ENCODE measurements at regions not wholly inside any gene's neighbourhood (a gene's known extent, or its start where the extent isn't known, plus 50 kb on each side); places are given as distances from the start of the nearest gene placed in this dataset.

- no peak for DNase-seq (ENCODE audit: low read depth in 2 of 2)
Observed at GRCh38 chr10:113219446-113219845, 269.4 kb downstream of the TCF7L2 start.

DNA sequence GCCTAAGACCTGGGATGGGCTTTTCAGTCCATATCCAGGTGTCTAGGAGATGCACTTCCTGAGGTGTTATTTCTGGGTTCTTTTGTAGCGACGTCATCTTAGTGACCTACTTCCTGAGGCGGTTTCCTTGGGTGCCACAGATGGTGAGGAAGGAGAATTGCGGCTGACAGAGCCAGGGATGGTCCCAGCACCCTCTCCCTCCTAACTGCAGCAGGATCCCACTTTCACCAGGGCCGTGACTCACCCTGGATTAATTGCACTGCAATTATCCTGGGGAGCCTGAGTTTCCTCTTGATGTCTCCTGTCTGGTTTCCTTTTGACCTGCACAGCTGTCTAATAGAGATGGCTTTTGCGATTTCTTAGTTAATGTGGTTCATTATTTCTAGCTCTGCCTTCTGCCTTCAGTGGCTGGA lies 271.7 kb downstream of the TCF7L2 start:
- DNase-seq (ENCODE audit: low read depth in 2 of 2), result no peak

GRCh38 chr10:113222207-113222606 lies 272.2 kb downstream of the TCF7L2 start:
- DNase-seq (ENCODE audit: low read depth in 2 of 2), result no peak

DNA sequence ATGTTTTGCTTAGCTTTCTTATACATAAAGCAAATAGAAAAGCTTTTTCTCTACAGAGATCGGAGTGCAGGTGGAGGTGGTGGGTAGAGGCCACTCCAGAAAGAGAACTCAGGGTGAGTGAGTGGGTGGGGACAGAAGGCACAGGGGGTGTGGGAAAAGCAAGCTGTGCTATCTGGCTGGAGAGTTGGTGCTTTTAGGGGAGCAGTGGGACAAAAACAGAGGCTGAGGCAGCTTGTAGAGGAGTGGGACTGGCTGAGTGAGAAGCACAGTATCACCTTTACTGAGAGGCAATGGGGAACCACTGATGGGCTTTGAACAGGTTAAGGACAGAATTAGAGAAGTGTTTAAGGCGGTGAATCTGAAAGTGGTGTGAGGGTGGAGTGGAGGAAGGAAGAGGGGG lies 275.3 kb downstream of the TCF7L2 start:
- DNase-seq (ENCODE audit: low read depth in 2 of 2), result no peak

DNA sequence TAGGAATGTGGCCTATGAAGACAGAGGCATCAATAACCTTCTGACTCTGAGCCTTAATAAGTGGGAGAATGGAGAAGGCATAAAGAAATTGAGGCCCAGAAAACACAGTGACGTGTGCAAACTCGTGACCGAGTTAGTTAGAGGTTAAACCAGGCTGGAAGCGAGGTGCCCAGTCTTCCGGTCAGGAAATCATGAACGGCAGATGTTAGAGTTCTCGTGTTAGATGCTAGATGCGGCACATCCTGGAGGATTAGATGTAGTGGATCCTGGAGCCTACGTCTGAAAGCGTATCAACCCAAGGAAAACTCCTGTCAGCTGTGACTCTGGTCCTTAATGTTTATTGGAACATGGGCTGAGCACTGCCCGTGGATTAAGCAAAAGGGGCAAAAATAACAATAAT lies 275.9 kb downstream of the TCF7L2 start:
- DNase-seq (ENCODE audit: low read depth in 2 of 2), result no peak

DNA sequence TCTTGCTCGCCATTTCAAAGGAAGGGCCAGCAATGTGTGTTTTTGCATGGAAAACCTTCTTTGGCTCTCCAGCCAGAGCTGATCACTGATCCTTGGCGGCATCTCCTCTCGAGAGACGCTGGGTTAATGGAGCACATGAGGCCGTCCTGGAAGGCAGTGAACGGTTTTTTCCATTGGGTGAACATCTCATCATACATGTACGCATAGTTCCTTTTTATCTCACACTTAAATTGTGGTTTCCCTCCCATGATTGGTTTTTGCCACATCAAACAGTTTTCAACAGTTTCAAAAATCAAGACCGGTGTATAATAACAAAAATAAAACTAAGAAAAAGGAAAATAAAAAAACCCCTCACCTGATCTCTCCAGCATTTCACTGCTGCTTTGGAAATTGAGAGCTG lies 276.4 kb downstream of the TCF7L2 start:
- no peak for DNase-seq (ENCODE audit: low read depth in 2 of 2)

DNA sequence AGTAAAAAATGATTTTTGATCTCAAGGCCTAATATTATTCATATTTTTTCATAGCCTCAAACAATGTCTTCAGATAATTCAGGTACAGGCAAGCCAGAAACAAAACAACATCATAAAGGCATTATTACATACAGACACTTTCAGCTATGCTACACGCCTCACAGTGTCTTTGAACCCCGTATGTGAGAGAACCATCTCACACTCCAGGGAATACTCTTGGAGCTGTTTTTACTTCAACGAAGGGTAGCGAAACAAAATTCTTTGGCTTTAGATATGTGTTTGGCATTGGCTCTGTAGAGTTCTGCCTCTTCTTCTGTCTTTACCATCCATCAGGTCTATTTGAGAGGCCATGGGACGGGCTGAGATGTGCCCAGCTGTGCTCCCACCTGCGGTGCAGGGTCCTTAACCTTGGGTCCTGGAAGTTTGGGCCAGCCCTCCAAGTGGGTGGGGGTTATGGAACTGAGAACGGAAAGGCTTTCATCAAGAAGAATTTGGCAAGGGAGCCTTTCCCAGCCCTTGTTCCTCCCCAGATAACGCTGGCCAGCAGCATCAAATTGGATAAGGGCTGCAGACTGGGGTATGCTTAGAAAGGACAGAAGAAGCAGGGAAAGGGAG lies 276.9 kb downstream of the TCF7L2 start:
- DNase-seq (ENCODE audit: low read depth in 2 of 2), result no peak

- no peak for DNase-seq (ENCODE audit: low read depth in 2 of 2)
Observed at GRCh38 chr10:113228530-113228929, 278.5 kb downstream of the TCF7L2 start.

DNA sequence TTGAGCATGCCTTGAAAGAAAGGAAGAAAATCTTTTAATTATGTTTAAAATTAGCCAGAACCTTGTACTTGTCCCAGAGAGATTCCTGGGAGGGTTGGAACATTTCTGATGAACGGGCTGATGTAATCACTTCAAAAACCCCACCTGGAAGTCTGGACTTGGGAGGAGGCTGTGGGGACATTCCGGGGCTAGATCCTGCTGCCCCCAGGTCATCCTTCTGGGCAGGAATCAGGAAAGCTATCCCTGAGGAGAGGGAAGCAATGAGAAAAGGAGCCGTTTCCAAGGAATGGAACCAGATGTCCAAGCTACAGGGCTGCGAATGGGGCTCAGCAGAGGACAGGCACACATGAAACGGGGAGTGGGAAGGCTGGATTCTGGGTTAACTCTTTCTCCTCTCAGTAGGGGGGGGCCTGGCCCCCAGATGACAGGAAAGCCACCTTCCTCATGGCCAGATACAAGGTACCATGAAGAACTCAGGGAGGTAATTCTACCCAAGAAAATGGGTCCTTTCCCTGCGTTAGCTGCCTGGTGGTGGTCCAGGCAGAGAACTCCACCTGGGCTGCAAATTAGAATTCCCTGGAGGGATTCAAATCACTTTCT lies 280.1 kb downstream of the TCF7L2 start:
- DNase-seq (ENCODE audit: low read depth in 2 of 2), result no peak

GRCh38 chr10:113232928-113233511 lies 283.0 kb downstream of the TCF7L2 start:
- DNase-seq (ENCODE audit: low read depth in 2 of 2), result no peak

GRCh38 chr10:113234481-113234880 lies 284.4 kb downstream of the TCF7L2 start:
- DNase-seq (ENCODE audit: low read depth in 2 of 2), result no peak

DNA sequence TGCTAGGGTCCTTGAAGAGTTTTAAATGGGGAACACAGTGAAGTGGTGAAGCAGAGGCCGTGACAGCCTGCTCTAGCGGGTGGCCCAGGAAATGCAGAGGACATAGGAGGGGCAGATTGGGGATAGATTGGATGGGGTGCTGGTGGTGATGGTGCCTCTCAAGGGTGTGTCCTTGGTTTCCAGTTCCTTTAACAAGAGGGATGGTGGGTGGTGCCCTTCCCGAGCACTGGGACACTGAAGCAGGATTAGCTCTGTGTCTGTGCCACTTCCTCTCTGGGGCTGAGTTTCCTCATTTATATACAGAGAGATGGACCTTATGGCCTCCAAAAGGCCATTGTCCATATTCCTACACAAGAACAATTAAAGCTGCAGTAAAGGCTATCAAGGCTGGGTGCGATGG lies 285.5 kb downstream of the TCF7L2 start:
- no peak for DNase-seq (ENCODE audit: low read depth in 2 of 2)

DNA sequence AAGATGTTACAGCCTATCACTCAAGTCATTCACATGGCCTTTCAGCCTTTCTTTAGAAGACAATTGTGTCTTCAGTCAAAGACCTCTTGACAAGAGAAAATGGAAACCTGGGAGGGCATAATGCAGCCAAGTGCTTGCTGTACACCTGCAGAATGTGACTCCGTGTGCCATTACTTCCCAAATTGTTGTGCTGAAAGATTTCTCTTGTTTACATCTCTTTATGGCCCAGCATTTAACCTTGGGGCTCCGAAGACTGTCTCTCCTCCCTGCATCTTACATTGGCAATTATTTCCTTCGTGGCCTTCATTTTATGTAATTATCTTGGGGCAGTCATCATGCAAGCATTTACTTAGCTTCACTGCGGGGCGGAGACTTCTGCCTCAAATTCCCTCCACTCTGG lies 287.0 kb downstream of the TCF7L2 start:
- no peak for DNase-seq (ENCODE audit: low read depth in 2 of 2)

GRCh38 chr10:113239566-113240350 lies 289.7 kb downstream of the TCF7L2 start:
- DNase-seq (ENCODE audit: low read depth in 2 of 2), result no peak

DNA sequence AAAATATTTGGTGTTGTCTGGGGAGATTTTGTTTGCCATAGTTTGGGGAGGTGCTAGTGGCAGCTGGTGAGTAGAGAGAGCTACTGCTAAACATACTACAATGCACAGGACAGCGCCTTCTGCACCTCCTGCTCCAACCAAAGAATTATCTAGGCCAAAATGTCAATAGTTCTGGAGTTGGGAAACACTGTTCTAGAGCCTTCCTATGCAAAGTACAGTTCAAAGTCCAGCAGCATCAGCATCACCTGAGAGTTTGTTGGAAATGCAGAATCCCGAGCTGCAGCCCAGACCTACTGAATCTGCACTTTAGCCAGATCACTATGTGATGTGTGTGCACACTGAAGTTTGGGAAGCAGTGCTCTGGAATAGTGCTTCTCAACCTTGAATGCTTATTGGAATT lies 290.7 kb downstream of the TCF7L2 start:
- DNase-seq (ENCODE audit: low read depth in 2 of 2), result no peak

DNA sequence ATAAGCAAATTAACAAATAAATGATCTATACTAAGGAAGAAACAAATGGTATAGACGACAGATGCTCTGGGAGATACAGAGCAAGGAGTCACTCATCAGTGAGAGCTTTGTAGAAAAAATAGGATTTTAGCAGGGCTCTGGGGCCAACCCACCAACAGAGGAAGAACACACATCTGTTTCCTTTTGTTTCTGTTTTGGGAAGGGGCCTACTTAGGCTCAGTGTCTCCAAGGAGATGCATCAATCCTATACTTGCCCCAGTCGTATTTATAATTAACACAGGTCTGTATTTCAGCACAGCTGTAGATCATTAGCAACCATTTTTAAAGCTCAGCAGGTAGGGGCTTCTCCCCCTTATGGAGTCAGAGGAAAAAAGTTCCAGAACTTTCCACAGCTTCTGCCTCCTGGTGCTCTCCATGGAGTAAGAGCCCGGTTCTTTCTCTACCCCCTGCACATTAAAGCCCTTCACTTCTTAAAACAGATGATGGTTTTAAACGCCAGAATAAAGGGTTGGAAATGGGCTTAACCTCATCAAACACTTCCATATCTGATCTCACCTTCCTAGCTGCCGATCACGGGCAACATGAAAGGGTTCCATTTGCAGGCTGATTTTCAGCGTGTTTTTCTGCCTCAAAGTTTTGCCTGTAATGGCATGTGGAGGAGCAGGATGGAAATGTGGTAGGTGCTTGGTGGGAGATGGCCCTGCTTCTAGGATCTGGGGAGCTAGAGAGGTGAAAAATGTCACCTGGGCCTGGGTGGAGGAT lies 291.7 kb downstream of the TCF7L2 start:
- DNase-seq (ENCODE audit: low read depth in 2 of 2), result no peak

GRCh38 chr10:113243311-113243710 lies 293.3 kb downstream of the TCF7L2 start:
- no peak for DNase-seq (ENCODE audit: low read depth in 2 of 2)

DNA sequence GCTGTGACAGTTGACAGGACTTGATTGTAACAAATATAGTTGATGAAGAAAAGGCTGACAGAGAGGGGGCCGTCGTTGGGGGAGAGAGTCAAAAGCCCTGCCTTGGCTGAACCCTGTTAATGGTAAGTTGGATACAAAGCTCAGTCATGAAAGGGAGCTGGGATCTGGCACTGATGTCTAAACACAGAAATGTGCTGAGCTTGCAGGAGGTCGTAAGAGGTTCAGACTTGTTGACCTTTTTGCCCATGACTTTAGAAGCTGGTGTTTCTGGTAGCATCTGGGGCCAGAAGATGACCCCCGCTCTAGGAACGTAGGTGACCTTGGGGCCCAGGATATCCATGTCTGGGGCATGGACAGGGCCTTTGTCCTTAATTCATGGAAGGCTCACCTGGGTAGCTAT lies 294.7 kb downstream of the TCF7L2 start:
- no peak for DNase-seq (ENCODE audit: low read depth in 2 of 2)

DNA sequence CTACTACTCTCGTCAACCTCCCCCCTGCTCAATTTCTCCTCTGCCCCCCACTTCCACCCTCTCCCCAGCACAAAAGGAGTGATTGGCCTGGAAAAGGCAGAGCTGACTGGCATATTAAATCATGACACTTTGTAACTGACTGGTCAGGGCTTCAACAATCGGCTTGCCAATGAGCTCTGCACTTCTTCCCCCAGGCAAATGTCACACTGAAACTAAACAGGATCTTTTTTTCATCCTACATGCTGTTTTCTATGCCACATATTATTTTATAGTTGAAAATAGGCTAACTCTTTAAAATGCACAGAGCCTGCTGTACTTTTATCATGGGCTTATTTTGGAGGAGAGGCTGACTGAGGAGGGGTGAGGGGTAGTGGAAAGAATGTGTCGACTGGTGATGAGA lies 295.2 kb downstream of the TCF7L2 start:
- DNase-seq (ENCODE audit: low read depth in 2 of 2), result no peak

- DNase-seq (ENCODE audit: low read depth in 2 of 2), result no peak
Observed at GRCh38 chr10:113247050-113247449, 297.0 kb downstream of the TCF7L2 start.

- no peak for DNase-seq (ENCODE audit: low read depth in 2 of 2)
Observed at GRCh38 chr10:113252650-113253618, 299.9 kb upstream of the HABP2 start.

All from stimulated activated CD8-positive, alpha-beta memory T cell treated with anti-CD3 and anti-CD28 coated beads, Interleukin-2, amount 100 ng/mL, for 1 hour (primary cell).